HCT116 (cell line): ENCODE measurements at regions not wholly inside any gene's neighbourhood (a gene's known extent, or its start where the extent isn't known, plus 50 kb on each side); places are given as distances from the start of the nearest gene placed in this dataset.

Source experiments
- ATAC-seq: fragments of 200-7000 bp; cut with Tn5 transposase; 2 replicates; pipeline ENCODE4 v1.9.1; 2020; ENCODE audit warnings: mild to moderate bottlenecking, moderate library complexity
- BruUV-seq: library from RNA; stranded (reverse); fragments of 400-500 nt; replicated peaks from 2 replicates; lab custom pipeline; 2021; lab: Mats Ljungman, UMichigan
- CTCF ChIA-PET: fragments of 300-600 bp; sonication (Branson Sonifier 250); formaldehyde crosslinking; loops from one replicate; lab custom pipeline; 2021; ENCODE audit warnings: antibody characterized with exemption; lab: Charles Lee
- POLR2A ChIA-PET: fragments of 300-600, 350-600 bp; sonication (Branson Sonifier 250); formaldehyde crosslinking; loops from one replicate; lab custom pipeline; 2021; ENCODE audit warnings: antibody characterized with exemption; lab: Charles Lee
- RAD21 ChIA-PET, 2 experiments: fragments of 300-600 bp; sonication (Branson Sonifier 250); formaldehyde crosslinking; loops; one replicate each; lab custom pipeline; 2023; ENCODE audit warnings: low total read pairs in 2 of 2; ENCODE audit not compliant: uncharacterized antibody in 2 of 2, unreplicated experiment in 2 of 2, low non-redundant PET in 1 of 2; lab: Charles Lee
- DNase-seq: peaks from one replicate; pipeline ENCODE4 v3.0.0-alpha.2; 2010; ENCODE audit warnings: low read depth, low spot score
- H2AFZ ChIP-seq: fragments of 200-600 bp; shearing (Covaris generic), sonication (generic); 2 replicates; pipeline ENCODE4 v1.6.1; 2017; ENCODE audit warnings: low read depth, mixed run types, mixed read lengths, antibody characterized with exemption, low read length; ENCODE audit not compliant: poor library complexity, severe bottlenecking
- H3K27ac ChIP-seq: 2 replicates; pipeline ENCODE4 v1.5.1; 2012; ENCODE audit warnings: low read depth, low read length
- H3K27me3 ChIP-seq: fragments of 200-600 bp; sonication (generic); 2 replicates; pipeline ENCODE4 v1.6.1; 2016; ENCODE audit warnings: mixed run types, low read length, mixed read lengths; ENCODE audit not compliant: insufficient read depth
- H3K36me3 ChIP-seq, 2 experiments: fragments of 200-500 bp in 1 of 2; fragments of 200-600 bp in 1 of 2; sonication (Bioruptor generic) in 1 of 2; sonication (generic) in 1 of 2; 2 replicates each; pipeline versions ENCODE4 v1.5.1 to v1.6.1; 2014 to 2016; ENCODE audit warnings: low read length in 2 of 2, inconsistent platforms in 1 of 2, mixed read lengths in 1 of 2, mixed run types in 1 of 2; ENCODE audit not compliant: insufficient read depth in 2 of 2, control insufficient read depth in 1 of 2
- H3K4me1 ChIP-seq, 2 experiments: fragments of 200-600 bp in 1 of 2; sonication (generic) in 1 of 2; 2 replicates each; pipeline versions ENCODE4 v1.5.1 to v1.6.1; 2012 to 2017; ENCODE audit warnings: low read length in 2 of 2, inconsistent platforms in 1 of 2, mild to moderate bottlenecking in 1 of 2, mixed read lengths in 1 of 2, mixed run types in 1 of 2, moderate library complexity in 1 of 2; ENCODE audit not compliant: insufficient read depth in 2 of 2, control insufficient read depth in 1 of 2
- H3K4me2 ChIP-seq: fragments of 200-600 bp; sonication (generic); 2 replicates; pipeline ENCODE4 v1.6.1; 2017; ENCODE audit warnings: mixed run types, low read length, mixed read lengths
- H3K4me3 ChIP-seq, 2 experiments: fragments of 200-600 bp in 1 of 2; sonication (generic) in 1 of 2; replicated peaks in 1 of 2; 2 replicates each; pipeline ENCODE4 v1.5.1; 2011 to 2016; ENCODE audit warnings: low read length in 2 of 2, control low read depth in 1 of 2, low read depth in 1 of 2, mild to moderate bottlenecking in 1 of 2, mixed read lengths in 1 of 2, mixed run types in 1 of 2
- H3K79me2 ChIP-seq: fragments of 200-600 bp; sonication (generic); 2 replicates; pipeline ENCODE4 v1.6.1; 2017; ENCODE audit warnings: mild to moderate bottlenecking, mixed run types, low read length, moderate library complexity, mixed read lengths; ENCODE audit not compliant: insufficient read depth
- H3K9ac ChIP-seq: fragments of 200-600 bp; sonication (generic); 2 replicates; pipeline ENCODE4 v1.6.1; 2016; ENCODE audit warnings: low read length, mixed read lengths
- H3K9me2 ChIP-seq: fragments of 200-600 bp; sonication (generic), shearing (Covaris generic); 2 replicates; pipeline ENCODE4 v1.6.1; 2017; ENCODE audit warnings: mixed run types, mild to moderate bottlenecking, moderate library complexity; ENCODE audit not compliant: insufficient read depth
- H3K9me3 ChIP-seq, 2 experiments: fragments of 200-500 bp in 1 of 2; fragments of 200-600 bp in 1 of 2; sonication (Bioruptor generic) in 1 of 2; sonication (generic) in 1 of 2; 2 replicates each; pipeline ENCODE4 v1.6.1; 2014 to 2017; ENCODE audit warnings: low read length in 2 of 2, mixed read lengths in 2 of 2, inconsistent platforms in 1 of 2, low read depth in 1 of 2, mild to moderate bottlenecking in 1 of 2, mixed run types in 1 of 2, moderate library complexity in 1 of 2; ENCODE audit not compliant: control insufficient read depth in 1 of 2, insufficient read depth in 1 of 2
- H4K20me1 ChIP-seq: fragments of 200-600 bp; sonication (generic), shearing (Covaris generic); 2 replicates; pipeline ENCODE4 v1.6.1; 2017; ENCODE audit warnings: mixed run types, mild to moderate bottlenecking, moderate library complexity; ENCODE audit not compliant: insufficient read depth
- ATF3 ChIP-seq: IDR thresholded peaks from 2 replicates; pipeline ENCODE4 v1.6.1; 2012
- CBX3 ChIP-seq: IDR thresholded peaks from 2 replicates; pipeline ENCODE4 v1.6.1; 2012; ENCODE audit warnings: low read depth
- CTCF ChIP-seq, 3 experiments: fragments of 200-600 bp in 1 of 3; sonication (generic) in 1 of 3; IDR thresholded peaks in 2 of 3; conservative IDR thresholded peaks in 1 of 3; 2 replicates each; pipeline ENCODE4 v1.5.1; 2012 to 2017; ENCODE audit warnings: low read depth in 2 of 3, low read length in 2 of 3, antibody characterized with exemption in 1 of 3, borderline replicate concordance in 1 of 3, control low read depth in 1 of 3, mild to moderate bottlenecking in 1 of 3, mixed read lengths in 1 of 3, mixed run types in 1 of 3, moderate library complexity in 1 of 3; ENCODE audit not compliant: insufficient read depth in 1 of 3
- EGR1 ChIP-seq: IDR thresholded peaks from 2 replicates; pipeline ENCODE4 v1.6.1; 2012; ENCODE audit warnings: low read depth
- EZH2phosphoT487 ChIP-seq: fragments of 200-600 bp; IDR thresholded peaks from 2 replicates; pipeline ENCODE4 v1.6.1; 2018; ENCODE audit warnings: antibody characterized with exemption, borderline replicate concordance
- JUND ChIP-seq: IDR thresholded peaks from 2 replicates; pipeline ENCODE4 v1.6.1; 2012
- POLR2A ChIP-seq: IDR thresholded peaks from 2 replicates; pipeline ENCODE4 v1.7.0; 2011; ENCODE audit warnings: borderline replicate concordance; ENCODE audit not compliant: insufficient read depth, insufficient read length; ENCODE audit errors: extremely low read depth
- REST ChIP-seq: IDR thresholded peaks from 2 replicates; pipeline ENCODE4 v1.6.1; 2012; ENCODE audit warnings: low read depth
- SIN3A ChIP-seq: IDR thresholded peaks from 2 replicates; pipeline ENCODE4 v1.6.1; 2012; ENCODE audit warnings: low read depth
- SP1 ChIP-seq: IDR thresholded peaks from 2 replicates; pipeline ENCODE4 v1.6.1; 2012; ENCODE audit warnings: low read depth
- TCF7L2 ChIP-seq: IDR thresholded peaks from 2 replicates; pipeline ENCODE4 v1.7.0; 2011; ENCODE audit warnings: borderline replicate concordance, inconsistent platforms; ENCODE audit not compliant: insufficient read depth, insufficient read length; ENCODE audit errors: extremely low read depth
- ZBTB33 ChIP-seq: IDR thresholded peaks from 2 replicates; pipeline ENCODE4 v1.6.1; 2011; ENCODE audit warnings: mild to moderate bottlenecking, low read length, moderate library complexity; ENCODE audit not compliant: insufficient replicate concordance; ENCODE audit errors: extremely low read depth
- ZFX ChIP-seq: fragments of 450-650 bp; IDR thresholded peaks from 2 replicates; pipeline ENCODE4 v1.6.1; 2017
- intact Hi-C: fragments of 100-400 bp; cut with micrococcal nuclease; formaldehyde crosslinking; loops from 2 replicates; pipeline ENCODE4 v1.10.0; 2022
- TF ChIP-seq, protein P1 (sequence below): IDR thresholded peaks from 2 replicates; pipeline ENCODE4 v1.6.1; 2012

GRCh38 chr7:94054130-94054529, 50.0 kb upstream of the BET1 start:
- no peaks in the 10 kb centered on the region for H3K36me3 ChIP-seq
- H3K9ac ChIP-seq = no peak overlapping the region
- H3K79me2 ChIP-seq = no peaks in the 10 kb centered on the region
- BruUV-seq = no TSS peak
- H3K27ac ChIP-seq = no peak overlapping the region
- RAD21 ChIA-PET = no interaction called here
- no peaks in the 10 kb centered on the region for H3K4me1 ChIP-seq
- intact Hi-C loops = no loop called here
- no peaks in the 10 kb centered on the region for H3K9me3 ChIP-seq
- no peaks in the 10 kb centered on the region for H4K20me1 ChIP-seq
- TF ChIP-seq, protein P1, sequence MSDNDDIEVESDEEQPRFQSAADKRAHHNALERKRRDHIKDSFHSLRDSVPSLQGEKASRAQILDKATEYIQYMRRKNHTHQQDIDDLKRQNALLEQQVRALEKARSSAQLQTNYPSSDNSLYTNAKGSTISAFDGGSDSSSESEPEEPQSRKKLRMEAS = no peak
- H3K27me3 ChIP-seq = no peaks in the 10 kb centered on the region
- CTCF ChIA-PET = no interaction called here
- H2AFZ ChIP-seq = no peak overlapping the region
- no peak overlapping the region for H3K4me3 ChIP-seq
- DNase-seq (no peak), ATAC-seq (no peak)
- no peak overlapping the region for H3K4me2 ChIP-seq
- POLR2A ChIA-PET = no interaction called here
- H3K9me2 ChIP-seq = no peaks in the 10 kb centered on the region

- no peak overlapping the region for H3K27ac ChIP-seq
- TF ChIP-seq ZBTB33 (no peak), SIN3A (no peak), JUND (no peak), CTCF (IDR thresholded peaks at IDR 0.05 in 2 of 3, conservative IDR thresholded peaks at IDR 0.05 in 1 of 3; ENCODE audit: borderline replicate concordance in 1 of 3, insufficient read depth in 1 of 3, low read depth in 2 of 3, low read length in 2 of 3) (no peak), EGR1 (no peak), POLR2A (no peak), TCF7L2 (no peak), SP1 (no peak), REST (no peak), CBX3 (no peak), EZH2phosphoT487 (no peak), ZFX (no peak), ATF3 (no peak)
Measured at GRCh38 chr7:94055963-94056362, 51.8 kb upstream of the BET1 start.

More at GRCh38 chr7:94055963-94056362, 51.8 kb upstream of the BET1 start:
- Histone ChIP-seq H3K9me3 (no peaks in the 10 kb centered on the region), H3K79me2 (no peaks in the 10 kb centered on the region), H3K4me3 (no peak overlapping the region), H3K4me1 (no peaks in the 10 kb centered on the region), H3K36me3 (no peaks in the 10 kb centered on the region), H3K9me2 (no peaks in the 10 kb centered on the region), H3K27me3 (0 out of 2 replicates have a peak, but pooled peaks cover 7% of the 10 kb centered on the region), H2AFZ (no peak overlapping the region), H3K9ac (no peak overlapping the region), H3K4me2 (no peak overlapping the region), H4K20me1 (no peaks in the 10 kb centered on the region)
- BruUV-seq = no TSS peak
- intact Hi-C loops = no loop called here
- POLR2A ChIA-PET = no interaction called here
- DNase-seq (no peak), ATAC-seq (no peak)
- CTCF ChIA-PET = no interaction called here
- RAD21 ChIA-PET = no interaction called here
